Activated CD8-positive, alpha-beta memory T cell treated with anti-CD3 and anti-CD28 coated beads for 36 hours (primary cell): ENCODE measurements at regions not wholly inside any gene's neighbourhood (a gene's known extent, or its start where the extent isn't known, plus 50 kb on each side); places are given as distances from the start of the nearest gene placed in this dataset.

Experiments
- CTCF ChIA-PET: fragments of 350-600 bp; sonication (Branson Sonifier 250); formaldehyde crosslinking; loops from one replicate; lab custom pipeline; 2021; ENCODE audit warnings: antibody characterized with exemption; lab: Charles Lee
- POLR2A ChIA-PET: fragments of 350-600 bp; sonication (Branson Sonifier 250); formaldehyde crosslinking; loops from one replicate; lab custom pipeline; 2021; ENCODE audit warnings: antibody characterized with exemption; lab: Charles Lee

DNA sequence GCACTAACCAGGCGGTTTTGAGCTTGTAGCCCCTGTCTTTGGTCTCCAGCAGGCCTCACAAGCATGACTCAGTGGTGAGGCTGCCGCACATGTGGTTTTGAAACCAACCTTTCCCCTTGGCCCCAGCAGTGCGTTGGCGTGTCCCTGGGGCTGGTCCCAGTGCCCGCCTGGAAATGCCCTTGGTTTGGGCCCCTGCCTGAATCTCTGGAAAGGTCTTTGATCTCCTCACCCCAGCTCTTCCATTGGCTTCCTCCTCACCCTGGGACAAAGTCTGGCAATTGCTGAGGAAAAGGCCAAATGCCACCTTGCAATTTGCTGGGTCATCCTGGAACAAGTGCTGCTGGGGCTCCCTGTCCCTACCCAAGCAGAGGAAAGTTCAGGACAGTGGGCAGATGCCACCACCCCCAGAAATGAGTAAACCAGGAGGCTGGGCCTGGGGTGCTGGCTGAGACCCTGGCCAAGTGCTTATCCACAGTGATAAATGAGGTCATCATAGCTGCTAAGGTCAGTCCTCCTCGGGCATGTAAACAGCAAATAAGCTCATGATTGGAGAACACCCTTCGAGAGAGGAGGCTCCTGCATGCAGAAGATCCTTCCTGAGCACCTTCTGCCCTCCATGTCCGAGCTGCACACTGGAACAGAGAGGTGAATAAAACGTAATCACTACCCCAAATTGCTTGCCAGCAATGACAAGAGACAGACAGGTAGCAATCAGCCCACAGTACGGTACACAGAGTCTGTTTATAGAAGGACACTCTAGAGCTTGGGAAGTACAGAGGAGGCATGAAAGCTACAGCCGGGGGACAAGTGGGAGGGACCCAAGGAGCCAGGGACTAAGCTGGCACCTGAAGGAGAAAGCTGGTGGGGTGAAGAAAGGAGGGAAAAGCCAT, 98.9 kb upstream of the CPEB4 start:
- POLR2A ChIA-PET, result no interaction called here
- CTCF ChIA-PET, result interaction anchor here (1.3 kb wide), 1 partner anchor 11 kb away, joined by 3 read pairs; no protein-coding TSS in a partner anchor

DNA sequence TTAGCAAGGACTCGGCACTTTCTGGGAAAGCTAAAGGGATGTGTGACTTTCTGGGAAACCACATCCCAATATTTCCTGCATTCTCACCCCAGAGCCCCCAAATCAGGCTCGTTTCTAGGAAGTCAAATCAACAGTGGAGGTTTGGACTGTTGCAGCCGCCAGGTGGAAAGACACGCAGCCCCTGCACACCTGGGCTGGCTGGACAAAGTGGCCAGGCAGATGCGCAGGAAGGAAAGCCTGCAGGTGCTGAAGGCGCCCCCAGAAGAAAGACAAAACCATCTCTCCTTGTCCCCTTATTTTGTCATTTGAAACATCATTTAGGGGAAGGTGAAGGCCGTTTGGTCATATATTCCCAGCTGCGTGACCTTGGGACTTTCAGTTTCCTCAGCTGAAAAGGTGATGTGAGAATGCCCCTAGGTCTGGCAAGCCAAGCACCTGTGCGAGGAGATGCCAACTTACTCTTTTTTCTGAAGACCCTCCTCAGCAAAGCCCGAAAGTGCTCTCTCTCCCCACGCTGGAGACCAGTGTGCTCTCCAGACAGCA, 97.9 kb upstream of the CPEB4 start:
- ChIA-PET CTCF (interaction anchor here (1.3 kb wide), 1 partner anchor 12 kb away, joined by 3 read pairs; no protein-coding TSS in a partner anchor), POLR2A (no interaction called here)

DNA sequence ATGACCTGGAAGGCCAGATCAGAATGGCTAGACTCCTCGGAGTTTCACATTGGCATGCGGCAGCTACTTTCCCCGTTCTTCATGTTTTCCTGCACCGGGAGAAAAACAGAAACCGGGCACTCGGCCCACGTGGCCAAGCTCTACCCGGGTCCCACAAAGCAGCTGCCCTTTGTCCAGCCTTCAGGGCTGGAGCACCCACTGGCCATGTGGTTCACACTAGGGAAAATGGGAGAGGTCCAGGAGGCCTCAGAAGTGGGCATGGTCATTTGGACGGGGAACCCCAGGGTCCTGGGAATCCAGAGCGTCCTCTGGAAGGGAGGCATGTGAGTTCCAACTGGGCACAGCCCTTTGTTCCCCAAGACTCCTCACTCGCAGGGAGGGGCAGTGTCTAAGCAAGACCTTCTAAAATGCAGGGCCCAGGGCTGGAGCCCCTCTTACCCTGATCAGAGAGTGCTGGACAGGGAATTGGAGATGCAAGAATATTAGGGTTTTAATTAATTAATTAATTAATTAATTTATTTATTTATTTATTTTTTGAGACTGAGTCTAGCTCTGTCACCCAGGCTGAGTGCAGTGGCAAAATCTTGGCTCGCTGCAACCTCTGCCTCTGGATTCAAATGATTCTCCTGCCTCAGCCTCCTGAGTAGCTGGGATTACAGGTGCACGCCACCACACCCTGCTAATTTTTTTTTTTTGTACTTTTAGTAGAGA, 97.2 kb upstream of the CPEB4 start:
- ChIA-PET CTCF (no interaction called here), POLR2A (no interaction called here)

DNA sequence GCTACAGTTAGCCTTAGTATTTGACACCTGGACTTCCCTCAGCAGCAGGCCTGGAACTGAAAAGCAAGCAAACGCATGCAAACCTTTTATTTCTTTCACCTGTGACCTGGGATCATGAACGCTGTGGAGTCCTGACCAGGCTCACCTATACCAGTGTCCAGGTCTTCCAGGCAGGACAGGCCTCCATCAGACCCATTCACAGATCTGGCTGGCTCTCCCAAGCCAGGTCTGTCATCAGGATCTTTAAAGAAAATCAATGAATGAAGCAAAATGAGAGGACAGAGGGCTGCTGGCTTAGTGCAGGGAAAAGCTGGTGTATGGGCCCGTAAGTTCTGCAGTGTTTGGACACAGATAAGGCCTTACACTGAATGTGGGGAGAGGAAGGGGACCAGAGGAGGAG, 96.3 kb upstream of the CPEB4 start:
- CTCF ChIA-PET, result no interaction called here
- POLR2A ChIA-PET, result no interaction called here

DNA sequence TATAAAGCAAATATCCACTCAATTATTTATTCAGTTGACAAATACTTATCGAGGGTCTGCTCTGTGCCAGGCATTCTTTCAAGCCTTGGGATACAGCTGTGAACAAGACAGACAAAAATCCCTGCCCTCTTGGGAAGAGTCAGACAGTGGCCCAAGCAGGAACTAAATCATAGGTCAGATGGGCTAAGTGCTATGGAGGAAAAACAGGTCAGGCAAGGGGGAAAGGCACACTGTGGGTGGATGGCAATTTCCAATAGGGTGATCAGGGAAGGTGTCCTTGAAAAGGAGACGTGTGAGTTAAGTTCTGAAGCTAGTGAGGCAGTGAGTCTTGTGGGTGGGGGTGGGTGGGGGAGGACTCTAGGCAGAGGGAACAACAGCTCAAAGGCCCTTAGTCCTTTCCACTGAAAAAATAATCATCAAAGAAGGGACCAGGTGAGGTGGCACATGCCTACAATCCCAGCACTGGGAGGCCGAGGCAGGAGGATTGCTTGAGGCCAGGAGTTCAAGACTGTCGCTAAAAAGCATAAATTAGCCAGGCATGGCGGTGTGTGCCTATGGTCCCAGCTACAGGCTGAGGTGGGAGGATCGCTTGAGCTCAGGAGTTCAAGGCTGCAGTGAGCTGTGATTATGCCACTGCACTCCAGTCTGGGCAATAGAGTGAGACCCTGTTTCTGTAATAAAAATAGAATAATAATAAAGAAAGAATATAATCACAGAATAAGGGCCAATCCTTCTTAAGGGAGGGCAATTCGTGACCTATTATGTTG, 95.2 kb upstream of the CPEB4 start:
- ChIA-PET POLR2A (no interaction called here), CTCF (no interaction called here)

DNA sequence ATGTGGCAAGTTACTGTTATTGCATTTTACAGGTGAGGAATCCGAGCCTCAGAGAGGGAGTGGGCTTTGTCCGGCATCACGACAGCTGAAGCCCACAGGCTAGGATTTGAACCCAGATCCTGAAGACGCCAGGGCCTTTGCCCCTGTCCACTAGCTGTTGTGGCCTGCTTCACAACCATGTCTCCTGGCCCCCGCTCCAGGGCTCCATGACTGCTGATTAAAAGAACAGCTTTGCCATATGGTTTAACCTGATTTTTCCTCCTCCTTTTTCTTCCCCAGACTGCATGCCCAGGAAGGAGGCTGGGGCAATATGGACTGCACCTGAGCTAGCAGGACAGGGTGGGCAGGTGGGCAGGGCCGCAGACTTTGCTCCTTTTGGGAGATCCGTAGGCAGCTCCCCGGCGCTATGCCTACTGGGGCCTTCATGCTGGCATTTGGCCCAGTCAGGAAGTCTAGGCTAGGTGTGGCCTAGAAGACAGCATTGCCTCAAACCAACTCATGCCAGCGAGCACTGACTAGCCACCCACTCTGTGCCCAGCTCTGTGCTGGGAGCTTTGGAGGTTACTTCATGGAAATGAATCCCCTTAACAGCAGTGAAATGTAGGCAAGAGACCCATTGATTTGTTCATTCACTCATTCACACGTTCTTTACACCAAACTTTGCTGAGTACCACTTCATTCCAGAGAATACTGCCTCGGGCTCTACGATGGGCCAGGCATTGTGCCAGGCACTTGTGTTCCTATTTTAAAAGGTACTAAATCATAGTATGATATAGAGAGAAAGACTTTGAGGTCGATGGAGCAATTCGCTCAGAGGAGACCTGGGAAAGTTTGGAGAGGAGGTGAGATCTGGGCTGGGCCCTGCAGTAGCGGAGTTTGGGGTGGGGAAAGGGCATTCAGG, 94.3 kb upstream of the CPEB4 start:
- CTCF ChIA-PET, result no interaction called here

DNA sequence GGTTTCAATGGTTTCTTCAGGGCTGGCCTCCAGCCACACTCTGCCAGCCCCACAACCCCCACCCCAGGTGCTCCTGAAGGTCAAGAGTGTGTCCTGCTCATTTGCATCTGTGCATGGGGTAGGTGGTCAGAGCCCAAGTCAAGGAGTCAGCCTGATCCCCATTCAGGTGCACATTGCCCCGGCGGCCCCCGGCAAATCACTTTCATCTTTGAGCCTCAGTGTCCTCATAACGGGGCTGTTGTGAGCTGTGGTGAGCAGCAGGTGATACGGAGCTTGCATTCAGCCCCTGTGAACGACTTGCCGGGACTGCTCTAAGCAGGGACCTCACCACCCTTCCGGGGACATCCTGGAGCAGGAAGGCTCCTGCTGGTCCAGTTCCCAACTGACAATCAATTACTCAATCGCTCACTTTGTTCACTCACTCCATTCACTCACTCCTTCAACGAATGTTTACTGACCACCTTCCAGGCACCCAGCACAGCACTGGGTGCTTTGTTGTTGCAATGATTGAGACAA, 93.2 kb upstream of the CPEB4 start:
- ChIA-PET CTCF (no interaction called here), POLR2A (no interaction called here)

More for the DNA sequence above, 94.3 kb upstream of the CPEB4 start:
- POLR2A ChIA-PET, result no interaction called here

DNA sequence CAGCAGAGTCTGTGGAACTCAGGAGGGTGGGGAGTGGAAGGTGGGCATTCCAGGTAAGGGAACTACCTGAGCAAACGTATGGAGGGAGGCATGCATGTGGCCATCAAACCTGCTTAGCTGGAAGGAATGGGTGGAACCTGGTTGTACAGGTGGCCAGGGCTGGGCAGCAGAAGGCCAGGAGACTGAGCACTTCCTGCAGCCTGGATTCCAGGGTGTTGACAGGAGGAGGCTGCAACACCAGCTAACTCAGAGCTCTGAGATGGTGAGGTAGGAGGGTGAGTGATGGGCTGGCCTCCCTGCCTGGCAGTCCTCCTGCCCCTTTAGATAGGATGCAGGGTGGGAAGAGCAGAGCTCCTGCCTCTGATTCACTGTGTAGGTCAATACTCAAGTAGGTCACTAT, 92.5 kb upstream of the CPEB4 start:
- POLR2A ChIA-PET, result no interaction called here

DNA sequence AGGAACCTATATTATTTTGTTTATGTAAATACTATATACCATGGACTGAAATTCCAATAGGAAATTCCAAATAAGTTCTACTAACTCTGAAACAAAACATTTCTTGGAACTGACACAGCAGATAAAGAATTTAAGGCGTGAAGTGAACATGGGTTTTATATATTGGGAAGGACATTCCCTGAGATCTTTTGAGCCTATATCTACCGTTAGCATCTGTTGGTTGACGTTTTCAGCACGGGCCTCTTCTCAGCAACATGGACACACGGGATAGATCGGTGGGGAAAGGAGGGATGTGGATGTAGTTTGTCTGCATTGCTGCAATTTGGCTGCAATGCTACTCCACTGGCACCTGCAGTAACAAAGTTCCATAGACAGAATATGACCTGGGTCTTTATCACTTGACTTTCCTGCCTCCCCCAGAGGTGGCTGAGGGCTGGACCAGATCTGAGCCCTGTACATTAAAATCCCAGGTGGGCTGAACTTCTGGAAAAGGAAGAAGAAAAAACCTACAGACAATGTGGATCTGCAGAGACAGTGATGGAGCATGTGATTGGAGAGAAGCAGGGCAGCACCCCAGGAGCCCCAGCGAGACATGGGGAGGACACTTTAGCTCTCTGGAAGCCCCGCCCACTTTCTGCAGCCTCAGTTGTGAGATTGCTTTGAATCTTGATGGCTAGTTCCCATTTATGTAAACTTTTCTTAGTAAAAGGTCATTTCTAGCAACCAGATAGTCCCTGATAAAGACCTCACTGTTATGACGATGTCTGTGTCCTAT, 91.2 kb upstream of the CPEB4 start:
- ChIA-PET POLR2A (no interaction called here), CTCF (no interaction called here)

More for the DNA sequence above, 92.5 kb upstream of the CPEB4 start:
- CTCF ChIA-PET, result no interaction called here

DNA sequence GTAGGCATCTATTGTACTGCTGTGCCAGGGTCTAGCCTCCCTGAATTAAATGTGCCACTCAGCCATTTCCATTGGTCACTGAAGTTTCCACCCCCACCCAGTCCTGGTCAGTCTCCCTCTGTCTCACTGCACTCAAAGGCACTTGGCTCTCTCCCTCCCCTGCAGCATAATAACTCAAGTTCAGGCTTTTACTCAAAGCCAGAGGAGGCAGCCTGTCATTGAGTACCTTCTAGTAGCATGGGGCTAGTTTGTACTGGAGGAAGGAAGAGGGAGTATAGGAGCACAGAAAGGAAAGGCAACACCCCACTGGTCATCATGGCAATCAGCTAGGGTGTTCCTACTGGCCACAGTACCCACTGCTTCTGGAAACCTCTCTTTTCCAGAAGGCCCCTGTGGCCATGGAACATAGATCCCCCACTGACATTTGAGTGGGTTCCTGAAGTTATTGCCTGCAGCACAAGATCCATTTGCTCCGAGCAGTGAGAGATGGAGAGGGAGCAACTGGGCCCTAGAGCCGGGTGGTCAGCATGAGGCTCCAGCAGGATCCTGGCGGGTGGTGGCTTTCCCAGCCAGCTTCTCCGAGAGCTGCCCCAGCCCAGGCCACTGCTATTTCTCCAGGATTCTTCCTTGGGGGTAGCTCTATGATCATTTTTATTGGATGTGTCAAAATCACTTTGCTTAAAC, 89.9 kb upstream of the CPEB4 start:
- ChIA-PET POLR2A (no interaction called here), CTCF (no interaction called here)

DNA sequence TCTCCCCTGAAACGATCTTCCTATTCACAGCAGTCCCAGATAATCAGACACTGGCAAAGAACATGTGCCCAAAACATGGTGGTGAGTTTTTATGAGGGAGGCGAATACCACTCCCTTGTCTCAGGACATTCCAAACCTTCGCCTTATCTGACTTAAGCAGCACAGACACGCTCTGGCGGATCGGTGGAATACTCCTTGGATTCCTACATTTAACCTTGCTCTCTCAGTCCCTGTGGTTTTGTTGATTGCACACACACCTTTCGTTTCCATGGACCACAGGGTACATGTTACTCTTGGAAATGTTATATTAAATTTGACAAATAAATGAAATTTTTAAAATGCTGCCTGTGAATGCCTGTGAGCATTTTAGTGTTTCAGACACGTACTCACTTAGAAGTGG, 87.8 kb upstream of the CPEB4 start:
- POLR2A ChIA-PET, result no interaction called here

DNA sequence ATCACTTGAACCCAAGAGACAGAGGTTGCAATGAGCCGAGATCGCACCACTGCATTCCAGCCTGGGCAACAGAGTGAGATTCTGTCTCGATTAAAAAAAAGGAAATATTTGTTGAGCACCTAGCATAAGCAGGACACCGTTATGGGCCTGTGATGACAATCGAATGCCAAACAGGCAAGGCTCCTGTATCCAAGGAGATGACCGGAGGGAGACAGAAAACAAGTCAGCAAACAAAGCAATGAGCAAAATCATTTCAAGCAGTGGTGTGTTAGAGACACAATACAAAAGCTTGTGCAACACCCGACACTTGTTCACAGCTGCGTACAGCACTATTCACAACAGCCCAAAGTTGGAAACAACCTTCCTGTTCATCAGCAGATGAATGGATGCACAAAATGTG, 87.1 kb upstream of the CPEB4 start:
- ChIA-PET POLR2A (no interaction called here), CTCF (no interaction called here)

More for the DNA sequence above, 87.8 kb upstream of the CPEB4 start:
- CTCF ChIA-PET, result no interaction called here

DNA sequence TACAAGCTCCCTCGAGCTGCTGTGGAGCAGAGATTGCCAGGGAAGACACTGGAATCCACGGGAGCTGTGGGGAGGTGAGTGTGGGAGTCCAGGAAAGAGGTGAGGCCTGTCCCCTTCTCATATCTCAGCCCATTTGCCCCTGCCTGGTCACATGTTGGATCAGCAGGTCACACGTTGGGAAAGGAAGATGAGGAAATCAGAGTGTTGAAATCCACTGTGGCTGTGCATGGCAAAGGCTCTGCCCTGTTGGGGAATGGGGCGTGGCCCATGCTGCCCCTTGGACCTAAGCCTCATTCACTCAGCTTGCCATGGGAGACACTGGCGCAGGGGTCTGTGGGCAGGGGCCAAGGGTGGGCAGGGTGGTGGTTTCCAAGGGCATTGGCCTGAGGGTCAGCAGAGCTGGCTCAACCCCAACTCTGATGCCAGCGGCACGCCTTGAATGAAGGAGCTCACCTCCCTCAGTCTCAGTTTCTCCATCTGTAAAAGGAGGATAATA, 85.4 kb upstream of the CPEB4 start:
- CTCF ChIA-PET, result no interaction called here
- POLR2A ChIA-PET, result no interaction called here

DNA sequence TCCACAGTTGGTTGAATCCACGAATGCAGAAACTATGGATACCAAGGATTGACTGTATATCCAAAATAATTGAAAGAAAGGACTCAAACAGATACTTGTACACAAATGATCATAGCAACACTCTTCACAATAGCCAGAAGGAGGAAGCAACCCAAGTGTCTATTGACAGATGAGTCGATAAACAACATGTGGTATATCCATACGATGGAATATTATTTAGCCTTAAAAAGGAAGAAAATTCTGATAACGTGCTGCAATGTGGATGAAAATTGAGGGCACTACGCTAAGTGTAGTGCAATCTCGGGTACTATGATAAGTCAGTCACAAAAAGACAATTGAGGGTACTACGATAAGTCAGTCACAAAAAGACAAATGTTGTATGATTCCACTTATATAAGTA, 83.6 kb upstream of the CPEB4 start:
- CTCF ChIA-PET, result no interaction called here
- POLR2A ChIA-PET, result no interaction called here

DNA sequence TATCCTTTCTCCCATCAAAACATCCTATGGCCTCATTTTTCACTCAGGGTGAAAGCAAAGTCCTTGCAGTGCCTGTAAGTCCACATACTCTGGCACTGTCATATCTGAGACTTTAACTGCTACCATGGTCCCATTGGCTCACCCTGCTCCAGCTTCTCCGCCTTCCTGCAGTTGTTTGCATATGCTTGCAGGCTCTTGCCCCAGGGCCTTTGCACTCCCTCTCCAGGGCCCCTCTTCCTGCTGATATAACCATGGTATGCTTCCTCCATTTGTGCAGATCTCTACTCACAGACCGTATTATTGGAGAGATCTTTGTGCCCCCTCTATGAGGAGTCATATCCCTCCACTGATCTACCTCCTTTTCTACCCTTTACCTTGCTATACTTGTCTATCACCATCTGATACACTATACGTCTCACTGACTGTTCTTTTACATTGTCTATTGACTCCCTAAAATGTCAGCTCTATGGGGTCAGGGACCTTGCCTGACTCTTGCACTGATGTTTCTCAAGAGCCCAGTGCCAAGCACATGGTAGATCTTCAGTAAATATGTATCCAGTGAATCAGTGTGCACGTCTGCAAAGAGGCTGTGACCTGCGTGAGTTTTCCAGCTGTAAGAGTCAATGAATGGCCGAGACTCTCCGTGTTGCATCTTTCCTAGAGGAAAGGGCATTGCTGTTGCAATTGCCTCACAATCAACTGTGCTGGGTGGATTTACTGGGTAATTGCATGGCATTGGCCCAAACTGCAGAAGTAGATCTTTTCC, 81.7 kb upstream of the CPEB4 start:
- ChIA-PET CTCF (no interaction called here), POLR2A (no interaction called here)

DNA sequence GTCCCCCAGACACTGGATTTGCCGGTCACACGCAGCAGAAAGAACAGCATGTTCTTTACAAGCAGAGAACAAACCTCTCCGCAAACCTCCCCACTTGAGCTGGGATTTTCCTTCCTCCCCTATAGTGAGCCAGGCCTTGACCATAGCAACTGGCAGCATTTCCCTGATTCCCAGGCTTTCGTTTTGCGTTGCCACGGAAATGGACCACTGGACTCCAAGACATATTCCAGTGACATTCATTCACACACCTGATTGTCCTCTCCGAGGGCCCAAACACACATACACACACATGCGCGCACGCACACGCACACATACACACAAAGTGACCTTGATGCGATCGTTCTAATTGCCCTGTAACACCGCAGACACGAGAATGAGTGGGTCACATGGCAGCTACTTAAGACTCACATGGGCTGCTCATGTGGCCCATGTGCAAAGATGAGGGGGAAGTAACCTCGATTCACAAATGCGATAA, 80.9 kb upstream of the CPEB4 start:
- ChIA-PET CTCF (no interaction called here), POLR2A (no interaction called here)
